Spleen (tissue), 11 donors: ENCODE measurements at regions not wholly inside any gene's neighbourhood (a gene's known extent, or its start where the extent isn't known, plus 50 kb on each side); places are given as distances from the start of the nearest gene placed in this dataset.

Experiments used
- DNase-seq: peaks from one replicate; pipeline ENCODE4 v3.0.0-alpha.2; 2020
- H3K27ac ChIP-seq, 8 donors: fragments of 200-600 bp; sonication (generic) in 7 of 8; 1 replicate in 4 of 8; 2 replicates in 4 of 8; pipeline versions ENCODE4 v1.5.0 to v1.8.0; 2016 to 2021; ENCODE audit warnings: inconsistent platforms in 4 of 8, mild to moderate bottlenecking in 4 of 8, moderate library complexity in 1 of 8
- H3K27me3 ChIP-seq, 7 donors: fragments of 200-600 bp; sonication (generic) in 6 of 7; replicated peaks in 1 of 7; 1 replicate in 4 of 7; 2 replicates in 3 of 7; pipeline versions ENCODE4 v1.5.0 to v1.8.0; 2016 to 2021; ENCODE audit warnings: inconsistent platforms in 3 of 7, mild to moderate bottlenecking in 1 of 7
- H3K36me3 ChIP-seq, 6 donors: fragments of 200-600 bp; sonication (generic) in 5 of 6; 1 replicate in 4 of 6; 2 replicates in 2 of 6; pipeline versions ENCODE4 v1.5.0 to v1.8.0; 2016 to 2021; ENCODE audit warnings: inconsistent platforms in 2 of 6
- H3K4me1 ChIP-seq, 6 donors: fragments of 200-600 bp; sonication (generic) in 5 of 6; 1 replicate in 3 of 6; 2 replicates in 3 of 6; pipeline versions ENCODE4 v1.5.0 to v1.8.0; 2016 to 2021; ENCODE audit warnings: inconsistent platforms in 3 of 6
- H3K4me3 ChIP-seq, 8 donors: fragments of 200-600 bp; sonication (generic) in 7 of 8; 1 replicate in 4 of 8; 2 replicates in 4 of 8; pipeline versions ENCODE4 v1.5.0 to v1.8.0; 2016 to 2021; ENCODE audit warnings: inconsistent platforms in 4 of 8, mild to moderate bottlenecking in 4 of 8, moderate library complexity in 2 of 8
- H3K9me3 ChIP-seq, 8 donors: fragments of 200-600 bp; sonication (generic) in 7 of 8; 1 replicate in 4 of 8; 2 replicates in 4 of 8; pipeline versions ENCODE4 v1.5.0 to v1.8.0; 2016 to 2021; ENCODE audit warnings: inconsistent platforms in 4 of 8
- CTCF ChIP-seq, 11 experiments: fragments of 200-600 bp in 7 of 11; fragments of 450-650 bp in 4 of 11; sonication (generic) in 4 of 11; IDR thresholded peaks in 8 of 11; conservative IDR thresholded peaks in 3 of 11; 1 replicate in 7 of 11; 2 replicates in 4 of 11; pipeline versions ENCODE4 v1.4.0 to v1.8.0; 2016 to 2021; ENCODE audit warnings: antibody characterized with exemption in 11 of 11, inconsistent platforms in 4 of 11, mild to moderate bottlenecking in 1 of 11
- POLR2A ChIP-seq, 3 donors: fragments of 450-650 bp; IDR thresholded peaks; one replicate each; pipeline ENCODE4 v1.5.1; 2017; ENCODE audit warnings: antibody characterized with exemption in 3 of 3, mild to moderate bottlenecking in 1 of 3
- POLR2AphosphoS5 ChIP-seq, 3 donors: sonication (generic); formaldehyde crosslinking; IDR thresholded peaks; one replicate each; pipeline ENCODE4 v1.5.1; 2017; ENCODE audit warnings: antibody characterized with exemption in 3 of 3
- WGBS, 5 donors: extraction: QIAGEN DNeasy Blood & Tissue Kit in 3 of 5; methylation state at CpG; one replicate each; pipeline versions ENCODE4 v1.1.5 to v1.1.7; 2013 to 2018; 5-methylcytosine and 5-hydroxymethylcytosine counted together
- intact Hi-C: fragments of 100-400 bp; cut with DNase I; formaldehyde crosslinking; loops from one replicate; pipeline ENCODE4 v1.15.0; 2023; ENCODE audit warnings: low total_unique reads
- donor health status: healthy with polysubstance abuse.
- donor health status: DM: no; HTN: no; CAD: no; lungs with moderate emphysema.
- donor health status: DM: no; HTN: no; CAD: no.
- donor health status: Bipolar disorder and iron deficiency.
- donor health status: healthy.
- donor health status: DM: no; HTN: no; CAD: no.
- donor health status: DM: yes; HTN: yes; CAD: no.

GRCh38 chr2:239852272-239852671 is 172.9 kb downstream of the NDUFA10 start:
- Histone ChIP-seq H3K4me1 (no peaks in the 10 kb centered on the region), H3K27me3 (peaks cover 0 to 12% (median 0%) of the 10 kb centered on the region in 7 donors), H3K9me3 (peaks cover 0 to 29% (median 19%) of the 10 kb centered on the region in 8 donors), H3K27ac (no peak overlapping the region), H3K4me3 (no peak overlapping the region), H3K36me3 (no peaks in the 10 kb centered on the region)
- 83 to 94% (median 90%) methylated on average over 7 of the region's 7 CpGs for WGBS, 5 donors
- no peak for DNase-seq
- TF ChIP-seq POLR2AphosphoS5 (IDR thresholded peaks at IDR 0.05) (no peak), POLR2A (IDR thresholded peaks at IDR 0.05) (no peak), CTCF (IDR thresholded peaks at IDR 0.05 in 8 of 11, conservative IDR thresholded peaks at IDR 0.05 in 3 of 11) (no peak)
- intact Hi-C loops = no loop called here

GRCh38 chr2:239846789-239847676 is 178.1 kb downstream of the NDUFA10 start:
- intact Hi-C loops = no loop called here
- no peaks in the 10 kb centered on the region for H3K36me3 ChIP-seq
- H3K9me3 ChIP-seq = peaks cover 0 to 43% (median 21%) of the 10 kb centered on the region in 8 donors
- TF ChIP-seq CTCF (IDR thresholded peaks at IDR 0.05 in 8 of 11, conservative IDR thresholded peaks at IDR 0.05 in 3 of 11) (no peak), POLR2A (IDR thresholded peaks at IDR 0.05) (no peak), POLR2AphosphoS5 (IDR thresholded peaks at IDR 0.05) (no peak)
- H3K27me3 ChIP-seq = peaks cover 0 to 5% (median 0%) of the 10 kb centered on the region in 7 donors
- H3K4me1 ChIP-seq = no peaks in the 10 kb centered on the region
- H3K27ac ChIP-seq = no peak overlapping the region
- no peak overlapping the region for H3K4me3 ChIP-seq
- WGBS, 5 donors = 77 to 86% (median 79%) methylated on average over 9 of the region's 9 CpGs
- DNase-seq = no peak

DNA sequence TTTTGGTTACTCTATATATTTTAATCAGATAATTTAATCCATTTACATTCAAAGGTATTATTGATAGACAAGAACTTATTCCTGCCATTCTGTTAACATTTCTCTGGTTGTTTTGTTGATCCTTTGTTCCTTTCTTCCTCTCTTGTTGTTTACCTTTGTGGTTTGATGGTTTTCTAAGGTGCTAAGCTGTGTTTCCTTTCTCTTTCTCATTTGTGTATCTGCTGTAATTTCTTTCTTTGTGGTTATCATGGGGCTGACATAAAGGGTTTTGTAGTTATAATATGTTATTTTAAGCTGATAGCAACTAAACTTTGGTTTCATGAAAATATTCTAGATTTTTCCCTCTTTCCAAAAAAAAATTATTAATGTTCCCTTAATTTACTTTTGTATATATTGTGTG is 179.2 kb downstream of the NDUFA10 start:
- H3K4me1 ChIP-seq = no peaks in the 10 kb centered on the region
- peaks cover 0 to 5% (median 0%) of the 10 kb centered on the region in 7 donors for H3K27me3 ChIP-seq
- H3K9me3 ChIP-seq = peaks cover 0 to 33% (median 17%) of the 10 kb centered on the region in 8 donors
- H3K27ac ChIP-seq = no peak overlapping the region
- TF ChIP-seq POLR2AphosphoS5 (IDR thresholded peaks at IDR 0.05) (no peak), CTCF (IDR thresholded peaks at IDR 0.05 in 8 of 11, conservative IDR thresholded peaks at IDR 0.05 in 3 of 11) (no peak), POLR2A (IDR thresholded peaks at IDR 0.05) (no peak)
- intact Hi-C loops = no loop called here
- no peak overlapping the region for H3K4me3 ChIP-seq
- no peak for DNase-seq
- no peaks in the 10 kb centered on the region for H3K36me3 ChIP-seq

DNA sequence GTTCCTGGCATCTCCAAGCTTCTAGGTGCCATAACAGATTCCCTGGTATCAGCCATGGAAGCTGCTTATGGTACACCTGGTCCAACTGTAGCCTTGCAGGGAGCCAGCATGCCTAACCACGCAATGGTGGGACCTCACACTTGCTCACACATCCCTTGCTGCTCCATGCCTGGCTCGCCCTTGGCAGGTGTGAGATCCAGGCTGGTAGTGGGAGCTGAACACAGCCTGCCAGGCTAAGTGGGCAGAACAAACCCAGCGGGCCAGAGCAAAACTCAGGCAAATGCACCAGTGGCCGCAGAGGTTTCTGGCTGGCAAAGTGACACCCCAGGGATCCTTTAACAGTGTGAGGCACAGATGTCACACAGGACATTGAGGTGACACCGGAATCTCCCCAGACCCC is 185.8 kb downstream of the NDUFA10 start:
- intact Hi-C loops = no loop called here
- 73 to 96% (median 83%) methylated on average over 5 of the region's 5 CpGs for WGBS, 5 donors
- DNase-seq = no peak

More for the DNA sequence above, 185.8 kb downstream of the NDUFA10 start:
- H3K9me3 ChIP-seq = peaks cover 0 to 20% (median 11%) of the 10 kb centered on the region in 8 donors
- H3K4me3 ChIP-seq = no peak overlapping the region
- H3K36me3 ChIP-seq = no peaks in the 10 kb centered on the region
- TF ChIP-seq POLR2AphosphoS5 (IDR thresholded peaks at IDR 0.05) (no peak), CTCF (IDR thresholded peaks at IDR 0.05 in 8 of 11, conservative IDR thresholded peaks at IDR 0.05 in 3 of 11) (no peak)
- H3K27me3 ChIP-seq = peaks cover 0 to 4% (median 0%) of the 10 kb centered on the region in 7 donors
- H3K27ac ChIP-seq = no peak overlapping the region
- H3K4me1 ChIP-seq = no peaks in the 10 kb centered on the region
